NCI-H1694 (cell line): ENCODE measurements at regions not wholly inside any gene's neighbourhood (a gene's known extent, or its start where the extent isn't known, plus 50 kb on each side); places are given as distances from the start of the nearest gene placed in this dataset.
"Not testable (repeated sequence)": the region's sequence is repeated elsewhere in the genome, so short reads cannot be mapped to it uniquely, and the experiment has no call there.

Experiments used
- DNase-seq: peaks from one replicate; lab custom pipeline; 2025; lab: John Stamatoyannopoulos, UW

GRCh38 chr7:68911754-68912153 is 686.5 kb upstream of the AUTS2 start:
- no peak for DNase-seq

- no peak for DNase-seq
Observed at GRCh38 chr7:68914006-68914405, 684.3 kb upstream of the AUTS2 start.

GRCh38 chr7:68917041-68917651 is 681.1 kb upstream of the AUTS2 start:
- no peak for DNase-seq

- DNase-seq, result no peak
Observed at GRCh38 chr7:68918621-68919020, 679.7 kb upstream of the AUTS2 start.

- DNase-seq, result no peak
Observed at GRCh38 chr7:68922850-68923249, 675.4 kb upstream of the AUTS2 start.

GRCh38 chr7:68925241-68925640 is 673.0 kb upstream of the AUTS2 start:
- DNase-seq, result peak; percentile 34

- DNase-seq, result peak; percentile 9
Observed at GRCh38 chr7:68929781-68930261, 668.5 kb upstream of the AUTS2 start.

- DNase-seq, result no peak
Observed at GRCh38 chr7:68936471-68937035, 661.7 kb upstream of the AUTS2 start.

- no peak for DNase-seq
Observed at GRCh38 chr7:68938151-68938550, 660.1 kb upstream of the AUTS2 start.

- no peak for DNase-seq
Observed at GRCh38 chr7:68943786-68944185, 654.5 kb upstream of the AUTS2 start.

- no peak for DNase-seq
Observed at GRCh38 chr7:68955656-68956055, 642.6 kb upstream of the AUTS2 start.

- DNase-seq, result no peak
Observed at GRCh38 chr7:68958571-68958970, 639.7 kb upstream of the AUTS2 start.

- DNase-seq, result no peak
Observed at GRCh38 chr7:68963552-68963951, 634.7 kb upstream of the AUTS2 start.

GRCh38 chr7:68964060-68964459 is 634.2 kb upstream of the AUTS2 start:
- no peak for DNase-seq

- DNase-seq, result no peak
Observed at GRCh38 chr7:68965351-68965750, 632.9 kb upstream of the AUTS2 start.

- DNase-seq, result no peak
Observed at GRCh38 chr7:68967598-68967997, 630.7 kb upstream of the AUTS2 start.

GRCh38 chr7:68969571-68969970 is 628.7 kb upstream of the AUTS2 start:
- no peak for DNase-seq

- DNase-seq, result no peak
Observed at GRCh38 chr7:68971634-68972340, 626.5 kb upstream of the AUTS2 start.

GRCh38 chr7:68977385-68978055 is 620.8 kb upstream of the AUTS2 start:
- DNase-seq, result no peak

GRCh38 chr7:68978710-68979109 is 619.6 kb upstream of the AUTS2 start:
- no peak for DNase-seq

GRCh38 chr7:68980011-68980410 is 618.3 kb upstream of the AUTS2 start:
- DNase-seq, result no peak

- DNase-seq, result not testable (repeated sequence)
Observed at GRCh38 chr7:68980432-68980831, 617.8 kb upstream of the AUTS2 start.

- no peak for DNase-seq
Observed at GRCh38 chr7:68984306-68984705, 614.0 kb upstream of the AUTS2 start.
